ENCODE measurements at regions not wholly inside any gene's neighbourhood (a gene's known extent, or its start where the extent isn't known, plus 50 kb on each side); places are given as distances from the start of the nearest gene placed in this dataset.
"Not testable (repeated sequence)": the region's sequence is repeated elsewhere in the genome, so short reads cannot be mapped to it uniquely, and the experiment has no call there.

GRCh38 chr11:44367452-44367851 lies 57.5 kb upstream of the ALX4 start:
- H3K36me3 ChIP-seq (ENCODE audit: control insufficient read depth, insufficient read depth, low read length), result no peaks in the 10 kb centered on the region
- H3K27me3 ChIP-seq (ENCODE audit: control insufficient read depth, insufficient read depth, low read length), result peaks cover 10% of the 10 kb centered on the region
- no peaks in the 10 kb centered on the region for H3K9me3 ChIP-seq (ENCODE audit: control insufficient read depth, insufficient read depth, low read depth, low read length)
- DNase-seq (ENCODE audit: low read depth, low spot score) (no peak), ATAC-seq (no peak)
- intact Hi-C loops (cut with micrococcal nuclease; ENCODE audit: unreplicated experiment), result no loop called here
- TF ChIP-seq POLR2AphosphoS5 (IDR thresholded peaks at IDR 0.05; ENCODE audit: low read depth, low read length) (no peak), TCF7L2 (IDR thresholded peaks at IDR 0.05; ENCODE audit: low read depth, low read length) (no peak), CTCF (IDR thresholded peaks at IDR 0.05) (no peak), SIN3A (IDR thresholded peaks at IDR 0.05; ENCODE audit: borderline replicate concordance, insufficient read depth, low read depth, low read length) (no peak)
- TF ChIP-seq, protein P1, sequence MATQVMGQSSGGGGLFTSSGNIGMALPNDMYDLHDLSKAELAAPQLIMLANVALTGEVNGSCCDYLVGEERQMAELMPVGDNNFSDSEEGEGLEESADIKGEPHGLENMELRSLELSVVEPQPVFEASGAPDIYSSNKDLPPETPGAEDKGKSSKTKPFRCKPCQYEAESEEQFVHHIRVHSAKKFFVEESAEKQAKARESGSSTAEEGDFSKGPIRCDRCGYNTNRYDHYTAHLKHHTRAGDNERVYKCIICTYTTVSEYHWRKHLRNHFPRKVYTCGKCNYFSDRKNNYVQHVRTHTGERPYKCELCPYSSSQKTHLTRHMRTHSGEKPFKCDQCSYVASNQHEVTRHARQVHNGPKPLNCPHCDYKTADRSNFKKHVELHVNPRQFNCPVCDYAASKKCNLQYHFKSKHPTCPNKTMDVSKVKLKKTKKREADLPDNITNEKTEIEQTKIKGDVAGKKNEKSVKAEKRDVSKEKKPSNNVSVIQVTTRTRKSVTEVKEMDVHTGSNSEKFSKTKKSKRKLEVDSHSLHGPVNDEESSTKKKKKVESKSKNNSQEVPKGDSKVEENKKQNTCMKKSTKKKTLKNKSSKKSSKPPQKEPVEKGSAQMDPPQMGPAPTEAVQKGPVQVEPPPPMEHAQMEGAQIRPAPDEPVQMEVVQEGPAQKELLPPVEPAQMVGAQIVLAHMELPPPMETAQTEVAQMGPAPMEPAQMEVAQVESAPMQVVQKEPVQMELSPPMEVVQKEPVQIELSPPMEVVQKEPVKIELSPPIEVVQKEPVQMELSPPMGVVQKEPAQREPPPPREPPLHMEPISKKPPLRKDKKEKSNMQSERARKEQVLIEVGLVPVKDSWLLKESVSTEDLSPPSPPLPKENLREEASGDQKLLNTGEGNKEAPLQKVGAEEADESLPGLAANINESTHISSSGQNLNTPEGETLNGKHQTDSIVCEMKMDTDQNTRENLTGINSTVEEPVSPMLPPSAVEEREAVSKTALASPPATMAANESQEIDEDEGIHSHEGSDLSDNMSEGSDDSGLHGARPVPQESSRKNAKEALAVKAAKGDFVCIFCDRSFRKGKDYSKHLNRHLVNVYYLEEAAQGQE (IDR thresholded peaks at IDR 0.05; ENCODE audit: insufficient read depth in 1 of 2, low read depth in 2 of 2, low read length in 1 of 2), result no peak
- CTCF ChIA-PET, result no interaction called here
- no peaks in the 10 kb centered on the region for H3K4me1 ChIP-seq (ENCODE audit: control insufficient read depth, insufficient read depth, low read length)
- in situ Hi-C loops (cut with HindIII; ENCODE audit: low pct_unique_long_range_greater_than_20kb, low sequenced_read_pairs), result no loop called here
- no TSS peak for BruUV-seq (replicated peaks)
- H3K4me3 ChIP-seq (ENCODE audit: low read depth in 2 of 2, low read length in 2 of 2), result no peak overlapping the region
- H3K27ac ChIP-seq (ENCODE audit: low read length), result no peak overlapping the region
- POLR2A ChIA-PET, result no interaction called here

DNA sequence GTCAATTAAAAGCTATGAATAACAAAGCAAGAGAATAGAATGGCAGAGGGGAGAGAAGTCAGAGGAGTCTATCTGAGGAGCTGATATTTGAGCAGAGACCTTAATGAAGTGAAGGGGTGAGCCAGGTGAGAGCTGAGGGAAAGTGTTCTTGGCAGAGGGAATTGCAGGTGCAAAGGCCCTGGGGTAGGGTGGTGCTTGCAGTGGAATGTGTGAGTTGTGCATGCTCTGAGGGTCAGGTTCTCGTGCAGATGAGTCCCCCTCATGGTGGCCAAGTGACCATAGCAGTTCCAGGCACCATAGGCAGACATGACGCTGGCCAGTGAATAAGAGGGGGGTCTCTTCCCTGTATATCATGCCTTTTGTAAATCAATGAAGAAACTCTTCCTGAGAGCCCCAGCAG lies 58.9 kb upstream of the ALX4 start:
- POLR2A ChIA-PET, result no interaction called here
- H3K9me3 ChIP-seq (ENCODE audit: control insufficient read depth, insufficient read depth, low read depth, low read length), result no peaks in the 10 kb centered on the region
- DNase-seq (ENCODE audit: low read depth, low spot score), result no peak
- intact Hi-C loops (cut with micrococcal nuclease; ENCODE audit: unreplicated experiment), result no loop called here
- H3K4me1 ChIP-seq (ENCODE audit: control insufficient read depth, insufficient read depth, low read length), result no peaks in the 10 kb centered on the region
- TF ChIP-seq SIN3A (IDR thresholded peaks at IDR 0.05; ENCODE audit: borderline replicate concordance, insufficient read depth, low read depth, low read length), result no peak
- no peak for TF ChIP-seq POLR2AphosphoS5 (IDR thresholded peaks at IDR 0.05; ENCODE audit: low read depth, low read length)
- TF ChIP-seq, protein P1 (IDR thresholded peaks at IDR 0.05; ENCODE audit: insufficient read depth in 1 of 2, low read depth in 2 of 2, low read length in 1 of 2), result no peak
- no peak for TF ChIP-seq TCF7L2 (IDR thresholded peaks at IDR 0.05; ENCODE audit: low read depth, low read length)
- no peak for TF ChIP-seq CTCF (IDR thresholded peaks at IDR 0.05)
- H3K36me3 ChIP-seq (ENCODE audit: control insufficient read depth, insufficient read depth, low read length), result no peaks in the 10 kb centered on the region
- H3K4me3 ChIP-seq (ENCODE audit: low read depth in 2 of 2, low read length in 2 of 2), result no peak overlapping the region
- no peak overlapping the region for H3K27ac ChIP-seq (ENCODE audit: low read length)
- no peaks in the 10 kb centered on the region for H3K27me3 ChIP-seq (ENCODE audit: control insufficient read depth, insufficient read depth, low read length)
- CTCF ChIA-PET, result no interaction called here
- BruUV-seq (replicated peaks), result no TSS peak
- in situ Hi-C loops (cut with HindIII; ENCODE audit: low pct_unique_long_range_greater_than_20kb, low sequenced_read_pairs), result no loop called here
- ATAC-seq, result no peak

GRCh38 chr11:44371042-44371441 lies 61.1 kb upstream of the ALX4 start:
- in situ Hi-C loops (cut with HindIII; ENCODE audit: low pct_unique_long_range_greater_than_20kb, low sequenced_read_pairs); DNase-seq (ENCODE audit: low read depth, low spot score); H3K9me3 ChIP-seq (ENCODE audit: control insufficient read depth, insufficient read depth, low read depth, low read length); POLR2A ChIA-PET; H3K4me1 ChIP-seq (ENCODE audit: control insufficient read depth, insufficient read depth, low read length); H3K4me3 ChIP-seq (ENCODE audit: low read depth in 2 of 2, low read length in 2 of 2); H3K27me3 ChIP-seq (ENCODE audit: control insufficient read depth, insufficient read depth, low read length); ATAC-seq; H3K36me3 ChIP-seq (ENCODE audit: control insufficient read depth, insufficient read depth, low read length); CTCF ChIA-PET; H3K27ac ChIP-seq (ENCODE audit: low read length); BruUV-seq (replicated peaks); intact Hi-C loops (cut with micrococcal nuclease; ENCODE audit: unreplicated experiment): not testable (repeated sequence)

Measured in Panc1 (cell line).